ENCODE measurements at regions not wholly inside any gene's neighbourhood (a gene's known extent, or its start where the extent isn't known, plus 50 kb on each side); places are given as distances from the start of the nearest gene placed in this dataset.
"Not testable (repeated sequence)": the region's sequence is repeated elsewhere in the genome, so short reads cannot be mapped to it uniquely, and the experiment has no call there.

- DNase-seq = no peak
Observed at GRCh38 chr7:131845573-131846314, 289.3 kb upstream of the PODXL start.

DNA sequence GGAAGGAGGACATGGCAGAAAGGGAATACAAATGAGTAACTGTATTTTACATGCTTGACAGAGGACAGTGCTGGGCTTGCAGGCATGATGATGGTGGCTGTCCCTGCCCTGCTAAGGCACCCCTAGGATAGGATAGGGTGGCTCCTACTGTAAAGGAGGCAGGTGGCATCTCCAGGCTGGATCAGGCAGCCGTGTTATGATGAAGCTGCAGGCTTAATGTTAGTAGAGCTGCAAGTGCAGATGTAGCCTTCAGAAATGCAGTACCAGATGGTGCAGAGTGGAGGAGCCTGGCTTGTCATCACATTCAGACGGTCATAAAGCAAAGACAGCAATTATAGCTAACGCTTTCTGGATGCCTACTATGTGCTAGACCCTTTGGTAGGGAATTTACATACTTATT, 287.9 kb upstream of the PODXL start:
- no peak for DNase-seq

DNA sequence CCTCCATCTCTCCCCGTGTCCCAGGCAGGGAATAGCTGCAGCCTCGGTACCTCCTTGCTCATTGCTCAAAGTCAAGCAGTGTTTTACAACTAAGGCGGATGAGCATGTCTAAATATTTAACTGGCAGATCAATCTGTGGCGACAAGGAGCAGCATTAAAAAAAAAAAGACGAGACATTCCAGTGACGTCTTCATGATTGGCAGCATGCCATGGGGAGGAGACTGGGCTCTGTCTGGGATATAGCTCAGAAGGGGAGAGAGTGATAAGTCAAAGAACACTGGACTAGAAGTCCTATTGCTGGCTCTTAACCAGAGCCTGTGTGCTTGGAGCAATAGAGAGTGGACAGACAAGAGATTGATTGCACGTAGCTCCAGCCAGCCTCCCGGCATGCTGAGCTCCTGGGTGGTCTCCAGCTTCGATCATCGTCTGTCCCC, 287.5 kb upstream of the PODXL start:
- DNase-seq = no peak

DNA sequence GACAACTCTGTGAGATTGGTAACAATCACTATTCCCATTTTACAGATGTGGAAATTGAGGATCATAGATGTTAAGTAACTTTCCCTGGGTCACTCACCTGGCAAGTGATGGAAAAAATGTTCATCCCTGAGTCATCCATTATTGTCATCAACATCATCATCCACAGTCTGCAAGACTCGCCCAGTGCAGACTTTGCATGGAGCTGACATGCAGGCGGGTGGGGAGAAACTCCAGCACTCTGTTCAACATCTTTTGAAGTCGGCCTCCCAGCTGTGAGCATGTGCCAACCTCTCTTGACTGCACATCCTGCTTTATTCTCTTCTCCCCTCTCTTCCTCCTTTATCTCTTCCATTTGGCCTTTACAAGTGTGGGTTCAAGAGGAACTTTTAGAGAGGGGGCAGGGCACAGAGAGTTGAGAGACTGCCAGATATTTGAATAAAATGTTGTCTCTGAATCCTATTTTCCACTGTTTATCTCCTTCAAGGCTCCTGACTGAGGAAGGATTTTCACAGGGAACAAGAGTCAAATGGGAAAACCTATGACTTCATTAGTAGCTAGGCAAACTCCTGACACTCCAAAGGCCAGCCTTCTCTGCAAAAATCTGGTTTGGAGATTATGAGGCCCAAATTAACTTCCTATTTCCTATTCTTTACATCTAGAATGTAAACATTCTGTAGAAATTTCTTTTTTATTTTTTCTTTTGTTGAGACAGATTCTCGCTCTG, 283.7 kb upstream of the PODXL start:
- no peak for DNase-seq

DNA sequence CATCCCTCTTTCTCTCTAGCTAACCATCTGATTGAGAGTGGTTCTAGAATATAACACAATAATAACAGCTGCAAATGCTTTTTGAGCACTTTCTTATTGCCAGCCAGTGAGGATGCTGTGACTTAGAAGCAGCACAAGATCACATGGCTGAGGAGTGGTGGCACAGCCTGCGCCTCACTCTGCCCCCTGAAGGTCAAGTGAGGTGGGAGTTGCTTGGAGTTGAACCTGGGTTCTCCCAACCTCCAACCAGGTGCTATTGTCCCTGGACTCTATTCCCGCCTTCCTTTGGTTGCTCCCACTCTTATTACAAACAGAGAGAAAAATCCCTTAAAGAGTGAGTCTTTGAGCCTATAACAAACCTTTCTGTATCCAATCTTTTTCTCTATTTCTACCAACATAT, 280.3 kb upstream of the PODXL start:
- no peak for DNase-seq

- no peak for DNase-seq
Observed at GRCh38 chr7:131835141-131835540, 278.7 kb upstream of the PODXL start.

GRCh38 chr7:131830681-131831080, 274.3 kb upstream of the PODXL start:
- no peak for DNase-seq

- DNase-seq = peak in 1 of 2 experiments; percentile 4
Observed at GRCh38 chr7:131829947-131830558, 273.6 kb upstream of the PODXL start.

GRCh38 chr7:131827421-131827820, 271.0 kb upstream of the PODXL start:
- DNase-seq = no peak

- no peak for DNase-seq
Observed at GRCh38 chr7:131826960-131827359, 270.5 kb upstream of the PODXL start.

DNA sequence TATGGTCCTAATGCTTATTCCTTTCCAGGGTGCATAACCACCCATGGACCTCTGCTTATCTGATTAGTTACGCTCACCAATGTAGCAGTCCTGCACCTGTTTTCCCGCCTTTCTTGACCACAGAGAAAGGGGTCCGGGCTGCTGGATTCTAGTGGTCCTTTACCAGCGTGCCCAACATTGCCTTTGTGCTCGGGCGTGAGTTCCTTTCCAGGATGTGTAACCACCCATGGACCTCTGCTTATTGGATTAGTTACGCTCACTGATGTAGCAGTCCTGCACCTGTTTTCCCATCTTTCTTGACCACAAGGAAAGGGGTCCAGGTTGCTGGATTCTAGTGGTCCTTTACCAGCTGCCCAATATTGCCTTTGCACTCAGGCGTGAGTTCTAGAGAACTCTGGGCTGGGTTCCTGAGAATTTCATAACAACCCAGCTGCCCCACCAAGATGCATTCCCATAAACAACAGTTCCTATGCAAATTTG, 267.6 kb upstream of the PODXL start:
- DNase-seq = not testable (repeated sequence)

- DNase-seq = no peak
Observed at GRCh38 chr7:131819891-131820290, 263.5 kb upstream of the PODXL start.

DNA sequence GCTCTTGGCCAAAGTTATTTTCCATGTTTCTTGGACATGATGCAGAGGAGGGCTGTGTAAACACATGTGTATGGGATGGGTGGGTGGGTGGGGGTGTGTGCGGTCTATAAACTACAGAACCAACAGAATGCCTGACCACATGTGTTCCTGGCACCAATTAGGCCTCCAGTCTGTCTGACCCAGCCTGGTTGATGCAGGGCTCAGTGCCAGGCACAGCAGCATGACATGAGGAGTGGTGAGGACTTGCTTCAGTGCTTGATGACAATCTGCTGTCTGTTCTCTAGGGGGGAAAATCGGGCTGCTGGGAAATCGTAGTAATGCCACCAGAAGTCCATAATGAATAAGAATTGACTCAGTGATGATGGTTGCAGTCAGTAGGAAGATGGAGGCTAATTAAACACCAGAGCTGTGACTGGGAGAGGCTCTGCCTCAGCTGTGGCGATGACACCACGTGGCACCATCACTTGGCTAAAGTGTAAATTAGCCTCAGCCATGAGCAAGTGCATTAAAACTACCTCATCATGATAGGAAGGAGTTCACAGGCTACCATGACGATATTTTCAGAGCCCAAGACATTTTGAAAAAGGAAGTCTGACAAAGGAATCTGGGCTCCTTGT, 260.1 kb upstream of the PODXL start:
- no peak for DNase-seq

- DNase-seq = no peak
Observed at GRCh38 chr7:131808736-131809135, 252.3 kb upstream of the PODXL start.

- DNase-seq = not testable (repeated sequence)
Observed at GRCh38 chr7:131808156-131808555, 251.7 kb upstream of the PODXL start.

- no peak for DNase-seq
Observed at GRCh38 chr7:131803816-131804215, 247.4 kb upstream of the PODXL start.

DNA sequence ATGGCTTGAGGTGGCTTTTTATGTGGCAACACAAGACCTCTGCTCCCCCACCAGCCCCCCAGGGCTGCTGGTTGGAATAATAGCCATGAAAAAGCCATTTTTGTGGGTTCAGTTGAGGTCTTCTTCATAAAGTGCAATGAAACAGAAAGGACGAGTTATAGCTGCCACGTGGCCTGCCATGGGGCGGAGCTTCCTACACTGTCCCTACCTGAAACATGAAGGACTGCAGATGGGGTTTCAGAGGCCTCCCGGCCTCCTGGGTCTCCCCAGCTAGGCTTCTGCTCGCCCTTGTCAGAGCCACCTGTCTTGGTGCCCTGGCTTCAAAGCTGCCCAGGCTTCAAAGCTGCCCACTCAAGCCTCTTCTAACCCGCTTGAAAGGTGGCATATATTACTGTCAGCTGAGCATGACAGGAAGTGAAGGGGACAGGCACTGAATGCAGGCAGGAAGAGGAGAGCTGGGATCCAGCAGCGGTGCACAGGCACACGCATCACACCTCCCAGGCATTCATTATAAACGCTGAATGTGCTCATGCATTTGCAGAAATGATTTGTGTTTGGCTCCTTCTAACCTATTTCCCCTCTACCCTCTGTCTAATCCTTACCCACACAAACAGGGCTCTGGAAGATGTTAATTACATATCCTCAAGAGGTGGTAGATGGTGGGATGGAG, 245.9 kb upstream of the PODXL start:
- no peak for DNase-seq

DNA sequence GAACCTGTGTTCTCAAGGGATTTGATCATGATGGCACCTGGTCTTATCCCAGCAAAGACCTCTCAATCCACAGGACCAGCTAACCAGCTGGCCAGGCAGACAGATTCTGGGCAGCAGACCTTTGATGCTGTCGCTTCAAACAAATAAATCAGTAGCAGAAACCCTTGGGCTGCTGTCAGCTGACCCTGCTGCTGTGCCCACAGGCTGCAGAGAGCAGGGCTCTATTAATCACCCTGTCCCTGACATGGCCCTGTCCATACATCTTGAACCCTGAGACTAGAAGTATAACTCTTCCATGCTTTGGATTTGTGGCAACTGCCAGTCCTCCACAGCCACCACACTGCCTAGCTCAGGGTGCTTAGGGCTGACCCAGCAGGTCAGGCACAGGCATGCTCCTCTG, 244.1 kb upstream of the PODXL start:
- DNase-seq = no peak

DNA sequence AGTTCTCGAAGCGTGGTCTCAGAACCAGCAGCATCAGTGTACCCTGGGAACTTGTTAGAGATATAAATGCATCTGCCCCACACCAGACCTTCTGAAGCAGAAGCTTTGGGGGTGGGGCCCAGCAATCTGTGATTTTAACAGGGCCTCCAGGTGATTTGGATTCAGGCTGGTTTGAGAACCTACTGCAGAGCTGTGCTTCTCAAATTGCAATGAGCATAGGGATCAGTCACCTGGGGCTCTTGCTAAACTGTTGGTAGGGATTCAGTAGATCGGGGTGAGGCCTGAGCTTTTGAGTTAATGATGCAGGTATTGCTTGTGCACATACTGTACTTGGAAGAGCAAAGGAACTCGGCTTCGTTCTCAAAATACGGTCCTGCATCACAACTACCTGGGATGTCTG, 243.6 kb upstream of the PODXL start:
- DNase-seq = no peak

DNA sequence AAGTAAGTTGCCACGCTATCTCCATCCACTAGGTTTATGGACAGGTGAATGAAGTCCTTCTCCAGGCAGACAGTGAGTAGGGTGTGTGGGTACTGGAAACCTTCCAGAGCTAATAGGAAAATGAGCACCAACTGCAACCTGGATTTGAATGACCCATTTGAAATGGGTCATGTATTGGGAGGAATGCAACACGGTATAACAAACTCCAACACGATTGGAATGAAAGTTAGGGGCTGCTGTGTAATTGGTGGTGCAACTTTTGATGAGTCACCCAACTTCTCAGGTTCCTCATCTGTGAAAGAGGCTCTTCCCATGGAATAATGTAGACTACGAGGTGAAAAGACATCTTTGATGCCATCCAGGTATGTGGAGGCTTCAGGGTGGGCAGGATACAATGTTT, 241.4 kb upstream of the PODXL start:
- no peak for DNase-seq

- no peak for DNase-seq
Observed at GRCh38 chr7:131795400-131795799, 239.0 kb upstream of the PODXL start.

DNA sequence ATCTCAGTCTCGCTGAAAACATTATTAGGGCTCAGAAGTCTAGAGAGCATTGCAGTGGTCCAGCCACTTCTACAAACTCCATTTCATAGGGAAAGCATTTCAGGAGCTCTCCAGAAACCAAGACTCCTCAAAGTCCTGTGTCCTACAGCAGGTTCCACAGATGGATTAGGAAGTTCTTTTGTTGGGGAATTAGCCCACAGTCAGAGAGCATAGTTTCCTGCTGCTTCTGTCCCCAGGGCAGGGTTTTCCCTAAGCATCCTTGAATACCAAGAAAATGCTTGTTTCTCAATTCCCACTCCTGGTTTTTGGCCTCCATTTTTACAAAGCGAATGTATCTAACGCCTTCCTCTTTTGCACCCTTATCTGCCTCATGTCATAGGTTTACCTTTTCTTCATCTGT, 235.9 kb upstream of the PODXL start:
- no peak for DNase-seq

GRCh38 chr7:131787101-131787500, 230.7 kb upstream of the PODXL start:
- no peak for DNase-seq

All from NCI-H1930 (cell line).